Natural killer cell (primary cell): ENCODE measurements at regions not wholly inside any gene's neighbourhood (a gene's known extent, or its start where the extent isn't known, plus 50 kb on each side); places are given as distances from the start of the nearest gene placed in this dataset.
A peak's percentile ranks its signal among the peaks of the same experiment; 100 is the strongest.

ENCODE experiments used
- ATAC-seq, 3 donors: fragments of 150-1000 bp in 2 of 3; fragments of 200-7000 bp in 1 of 3; cut with Tn5 transposase; 1 replicate in 1 of 3; 2 replicates in 2 of 3; pipeline ENCODE4 v1.10.0; 2021; ENCODE audit warnings: mild to moderate bottlenecking in 2 of 3, moderate library complexity in 2 of 3
- DNase-seq, 2 donors: peaks; one replicate each; pipeline versions ENCODE4 v3.0.0 to v3.0.0-alpha.2; 2013 to 2021; ENCODE audit warnings: mixed read lengths in 1 of 2
- H3K27ac ChIP-seq: one replicate; pipeline ENCODE4 v1.5.1; 2013; ENCODE audit warnings: mild to moderate bottlenecking, low read length
- H3K27me3 ChIP-seq: one replicate; pipeline ENCODE4 v1.6.1; 2013; ENCODE audit warnings: low read length; ENCODE audit not compliant: control insufficient read depth, insufficient read depth
- H3K36me3 ChIP-seq: one replicate; pipeline ENCODE4 v1.6.1; 2013; ENCODE audit warnings: low read length; ENCODE audit not compliant: control insufficient read depth, insufficient read depth
- H3K4me1 ChIP-seq: one replicate; pipeline ENCODE4 v1.6.1; 2013; ENCODE audit warnings: low read length; ENCODE audit not compliant: control insufficient read depth, insufficient read depth
- H3K4me3 ChIP-seq: one replicate; pipeline ENCODE4 v1.5.1; 2013; ENCODE audit warnings: low read length
- H3K9me3 ChIP-seq: one replicate; pipeline ENCODE4 v1.6.1; 2013; ENCODE audit warnings: low read length; ENCODE audit not compliant: control insufficient read depth, insufficient read depth
- H3K27ac Mint-ChIP-seq, 2 donors: one replicate each; pipeline ENCODE4 v1.8.0; 2022; ENCODE audit warnings: mild to moderate bottlenecking in 2 of 2, mixed read lengths in 2 of 2, moderate library complexity in 1 of 2
- H3K27me3 Mint-ChIP-seq, 2 donors: one replicate each; pipeline ENCODE4 v1.8.0; 2022; ENCODE audit warnings: low read depth in 2 of 2, mixed read lengths in 2 of 2
- H3K36me3 Mint-ChIP-seq: one replicate; pipeline ENCODE4 v1.8.0; 2022; ENCODE audit warnings: mixed read lengths
- H3K4me1 Mint-ChIP-seq, 2 donors: one replicate each; pipeline ENCODE4 v1.8.0; 2022; ENCODE audit warnings: mixed read lengths in 2 of 2
- H3K4me3 Mint-ChIP-seq: one replicate; pipeline ENCODE4 v1.8.0; 2022; ENCODE audit warnings: mild to moderate bottlenecking, moderate library complexity, mixed read lengths
- H3K9me3 Mint-ChIP-seq, 2 donors: one replicate each; pipeline ENCODE4 v1.8.0; 2022; ENCODE audit warnings: mixed read lengths in 2 of 2
- CTCF ChIP-seq: fragments of 200-600 bp; IDR thresholded peaks from one replicate; pipeline ENCODE4 v1.8.0; 2022; ENCODE audit warnings: antibody characterized with exemption
- WGBS: methylation state at CpG from one replicate; pipeline ENCODE4 v1.1.7; 2013; ENCODE audit warnings: missing lambda C conversion rate; ENCODE audit not compliant: insufficient coverage; 5-methylcytosine and 5-hydroxymethylcytosine counted together
- intact Hi-C: fragments of 100-400 bp; cut with micrococcal nuclease; formaldehyde crosslinking; loops from one replicate; pipeline ENCODE4 v1.14.2; 2022

GRCh38 chr13:60226507-60226906 is 62.8 kb upstream of the DIAPH3 start:
- 49% methylated on average over 3 of the region's 3 CpGs for WGBS
- Mint-ChIP-seq H3K36me3 (no peaks in the 10 kb centered on the region), H3K9me3 (no peaks in the 10 kb centered on the region), H3K27ac (no peak overlapping the region), H3K4me1 (no peaks in the 10 kb centered on the region), H3K4me3 (no peak overlapping the region), H3K27me3 (peaks cover 2 to 15% of the 10 kb centered on the region in 2 donors)
- H3K27ac ChIP-seq: no peak overlapping the region
- no peak for ATAC-seq
- H3K4me1 ChIP-seq: no peaks in the 10 kb centered on the region
- no peak overlapping the region for H3K4me3 ChIP-seq
- TF ChIP-seq CTCF: no peak
- no peaks in the 10 kb centered on the region for H3K27me3 ChIP-seq
- intact Hi-C loops: no loop called here
- H3K36me3 ChIP-seq: no peaks in the 10 kb centered on the region
- peak in 1 of 2 donors; percentile 11 for DNase-seq
- no peaks in the 10 kb centered on the region for H3K9me3 ChIP-seq

GRCh38 chr13:60227158-60227557 is 63.4 kb upstream of the DIAPH3 start:
- Histone ChIP-seq H3K4me3 (no peak overlapping the region), H3K27me3 (no peaks in the 10 kb centered on the region), H3K9me3 (no peaks in the 10 kb centered on the region), H3K27ac (no peak overlapping the region), H3K4me1 (no peaks in the 10 kb centered on the region), H3K36me3 (no peaks in the 10 kb centered on the region)
- no peaks in the 10 kb centered on the region for H3K36me3 Mint-ChIP-seq
- no peak for DNase-seq
- no peak for ATAC-seq
- no peak for TF ChIP-seq CTCF
- H3K27ac Mint-ChIP-seq: no peak overlapping the region
- H3K9me3 Mint-ChIP-seq: no peaks in the 10 kb centered on the region
- H3K4me1 Mint-ChIP-seq: no peaks in the 10 kb centered on the region
- H3K27me3 Mint-ChIP-seq: peaks cover 2 to 18% of the 10 kb centered on the region in 2 donors
- intact Hi-C loops: no loop called here
- no peak overlapping the region for H3K4me3 Mint-ChIP-seq

GRCh38 chr13:60229708-60230272 is 66.1 kb upstream of the DIAPH3 start:
- no peaks in the 10 kb centered on the region for H3K4me1 ChIP-seq
- intact Hi-C loops: no loop called here
- Mint-ChIP-seq H3K9me3 (no peaks in the 10 kb centered on the region), H3K4me3 (no peak overlapping the region), H3K27me3 (peaks cover 8 to 29% of the 10 kb centered on the region in 2 donors), H3K36me3 (no peaks in the 10 kb centered on the region), H3K27ac (no peak overlapping the region), H3K4me1 (no peaks in the 10 kb centered on the region)
- DNase-seq (no peak), ATAC-seq (no peak)
- H3K27me3 ChIP-seq: no peaks in the 10 kb centered on the region
- 100% methylated on average over 1 of the region's 1 CpG for WGBS
- H3K9me3 ChIP-seq: no peaks in the 10 kb centered on the region
- H3K36me3 ChIP-seq: no peaks in the 10 kb centered on the region
- no peak for TF ChIP-seq CTCF
- no peak overlapping the region for H3K27ac ChIP-seq
- no peak overlapping the region for H3K4me3 ChIP-seq

GRCh38 chr13:60230593-60230992 is 66.9 kb upstream of the DIAPH3 start:
- Histone ChIP-seq H3K36me3 (no peaks in the 10 kb centered on the region), H3K4me1 (no peaks in the 10 kb centered on the region), H3K4me3 (no peak overlapping the region), H3K27me3 (no peaks in the 10 kb centered on the region), H3K9me3 (no peaks in the 10 kb centered on the region), H3K27ac (no peak overlapping the region)
- Mint-ChIP-seq H3K27ac (no peak overlapping the region), H3K27me3 (peaks cover 8 to 33% of the 10 kb centered on the region in 2 donors), H3K4me3 (no peak overlapping the region), H3K4me1 (no peaks in the 10 kb centered on the region), H3K36me3 (no peaks in the 10 kb centered on the region), H3K9me3 (no peaks in the 10 kb centered on the region)
- DNase-seq (no peak), ATAC-seq (no peak)
- no peak for TF ChIP-seq CTCF
- intact Hi-C loops: no loop called here
- WGBS: 45% methylated on average over 3 of the region's 3 CpGs
